Fibroblast of pulmonary artery (primary cell): ENCODE measurements at regions not wholly inside any gene's neighbourhood (a gene's known extent, or its start where the extent isn't known, plus 50 kb on each side); places are given as distances from the start of the nearest gene placed in this dataset.

Source experiments
- DNase-seq: peaks from one replicate; pipeline ENCODE4 v3.0.0-alpha.2; 2010; ENCODE audit warnings: low read depth
- H3K4me3 ChIP-seq: replicated peaks from 2 replicates; pipeline ENCODE4 v1.5.1; 2011; ENCODE audit warnings: low read depth, mild to moderate bottlenecking, control low read depth, low read length, moderate library complexity
- CTCF ChIP-seq: IDR thresholded peaks from 2 replicates; pipeline ENCODE4 v1.5.1; 2011; ENCODE audit warnings: mild to moderate bottlenecking, control low read depth, low read length, inconsistent platforms; ENCODE audit errors: missing control alignments

GRCh38 chr15:57767481-57767880 lies 61.0 kb downstream of the POLR2M start:
- no peak overlapping the region for H3K4me3 ChIP-seq
- DNase-seq: no peak
- TF ChIP-seq CTCF: no peak

- peak; percentile 86 for DNase-seq
- no peak overlapping the region for H3K4me3 ChIP-seq
- no peak for TF ChIP-seq CTCF
Measured at GRCh38 chr15:57769266-57769665, 62.8 kb downstream of the POLR2M start.

- H3K4me3 ChIP-seq: no peak overlapping the region
- no peak for TF ChIP-seq CTCF
- no peak for DNase-seq
Measured at GRCh38 chr15:57770495-57770894, 64.0 kb downstream of the POLR2M start.

GRCh38 chr15:57772223-57772957 lies 65.9 kb downstream of the POLR2M start:
- H3K4me3 ChIP-seq: no peak overlapping the region
- peak; percentile 46 for DNase-seq
- no peak for TF ChIP-seq CTCF

- TF ChIP-seq CTCF: no peak
- H3K4me3 ChIP-seq: no peak overlapping the region
- no peak for DNase-seq
Measured at GRCh38 chr15:57773051-57773450, 66.5 kb downstream of the POLR2M start.

- TF ChIP-seq CTCF: no peak
- DNase-seq: no peak
- no peak overlapping the region for H3K4me3 ChIP-seq
Measured at GRCh38 chr15:57777003-57777402, 70.5 kb downstream of the POLR2M start.

- TF ChIP-seq CTCF: no peak
- DNase-seq: no peak
- no peak overlapping the region for H3K4me3 ChIP-seq
Measured at GRCh38 chr15:57780471-57780870, 74.0 kb downstream of the POLR2M start.
